GM23338 (cell line): ENCODE measurements at regions not wholly inside any gene's neighbourhood (a gene's known extent, or its start where the extent isn't known, plus 50 kb on each side); places are given as distances from the start of the nearest gene placed in this dataset.

Experiments used
- ATAC-seq: fragments of 200-7000 bp; cut with Tn5 transposase; 3 replicates; pipeline ENCODE4 v1.9.1; 2020
- DNase-seq: peaks from one replicate; pipeline ENCODE4 v3.0.0-alpha.2; 2015; ENCODE audit warnings: low spot score
- H2AFZ ChIP-seq: fragments of 200-600 bp; sonication (generic); 2 replicates; pipeline ENCODE4 v1.8.0; 2016; ENCODE audit warnings: antibody characterized with exemption, mild to moderate bottlenecking, moderate library complexity
- H3F3A ChIP-seq: fragments of 200-600 bp; sonication (generic); replicated peaks from 2 replicates; pipeline ENCODE4 v1.8.0; 2017; ENCODE audit warnings: antibody characterized with exemption, mixed run types, low read depth
- H3K27ac ChIP-seq: fragments of 200-600 bp; sonication (generic); 2 replicates; pipeline ENCODE4 v1.6.1; 2016; ENCODE audit warnings: low read depth
- H3K27me3 ChIP-seq: fragments of 200-600 bp; sonication (generic); 2 replicates; pipeline ENCODE4 v1.8.0; 2016; ENCODE audit warnings: mild to moderate bottlenecking, mixed run types, moderate library complexity; ENCODE audit not compliant: insufficient read depth
- H3K36me3 ChIP-seq: fragments of 200-600 bp; sonication (generic); 2 replicates; pipeline ENCODE4 v1.8.0; 2016; ENCODE audit warnings: mild to moderate bottlenecking; ENCODE audit not compliant: insufficient read depth
- H3K4me1 ChIP-seq: fragments of 200-600 bp; sonication (generic); 2 replicates; pipeline ENCODE4 v1.8.0; 2016; ENCODE audit warnings: mild to moderate bottlenecking, moderate library complexity; ENCODE audit not compliant: insufficient read depth
- H3K4me2 ChIP-seq: fragments of 200-600 bp; sonication (generic); 2 replicates; pipeline ENCODE4 v1.7.1; 2017; ENCODE audit warnings: mixed run types
- H3K4me3 ChIP-seq: fragments of 200-600 bp; sonication (generic); 2 replicates; pipeline ENCODE4 v1.6.1; 2016; ENCODE audit warnings: mixed run types
- H3K79me2 ChIP-seq: fragments of 200-600 bp; sonication (generic); replicated peaks from 2 replicates; pipeline ENCODE4 v1.8.0; 2017; ENCODE audit warnings: mild to moderate bottlenecking; ENCODE audit not compliant: insufficient read depth
- H3K9me2 ChIP-seq: fragments of 200-600 bp; sonication (generic); 2 replicates; pipeline ENCODE4 v1.8.0; 2017; ENCODE audit not compliant: insufficient read depth
- H4K20me1 ChIP-seq: fragments of 200-600 bp; sonication (generic); replicated peaks from 2 replicates; pipeline ENCODE4 v1.8.0; 2017; ENCODE audit warnings: mild to moderate bottlenecking; ENCODE audit not compliant: insufficient read depth
- H3K27ac Mint-ChIP-seq: 2 replicates; pipeline ENCODE4 v1.8.0; 2020; ENCODE audit warnings: inconsistent platforms, mild to moderate bottlenecking, moderate library complexity, mixed read lengths
- H3K27me3 Mint-ChIP-seq: 3 replicates; pipeline ENCODE4 v1.8.0; 2022; ENCODE audit warnings: low read depth, mild to moderate bottlenecking, moderate library complexity, mixed read lengths, inconsistent platforms; ENCODE audit not compliant: insufficient read depth, poor library complexity
- H3K36me3 Mint-ChIP-seq: 3 replicates; pipeline ENCODE4 v1.8.0; 2021; ENCODE audit warnings: low read depth, mild to moderate bottlenecking, inconsistent platforms, moderate library complexity, mixed read lengths
- H3K4me1 Mint-ChIP-seq: 3 replicates; pipeline ENCODE4 v1.8.0; 2020; ENCODE audit warnings: mild to moderate bottlenecking, inconsistent platforms, mixed read lengths
- H3K4me3 Mint-ChIP-seq: 3 replicates; pipeline ENCODE4 v1.8.0; 2021; ENCODE audit warnings: moderate library complexity, mild to moderate bottlenecking, inconsistent platforms, mixed read lengths
- H3K9me3 Mint-ChIP-seq: 3 replicates; pipeline ENCODE4 v1.8.0; 2020; ENCODE audit warnings: moderate library complexity, mild to moderate bottlenecking, inconsistent platforms, mixed read lengths
- CREB1 ChIP-seq: fragments of 250-450 bp; sonication (Bioruptor Pico); IDR thresholded peaks from 2 replicates; pipeline ENCODE4 v1.5.0; 2020; ENCODE audit warnings: low read depth, mild to moderate bottlenecking, moderate library complexity
- CTCF ChIP-seq, 2 experiments: fragments of 200-600 bp in 1 of 2; sonication (generic) in 1 of 2; conservative IDR thresholded peaks; 2 replicates each; pipeline versions ENCODE4 v1.5.1 to v1.6.1; 2016 to 2017; ENCODE audit warnings: antibody characterized with exemption in 2 of 2, low read depth in 2 of 2, mild to moderate bottlenecking in 2 of 2, moderate library complexity in 1 of 2
- EZH2 ChIP-seq: fragments of 200-600 bp; sonication (generic); IDR thresholded peaks from one replicate; pipeline ENCODE4 v1.8.0; 2017; ENCODE audit warnings: antibody characterized with exemption, mild to moderate bottlenecking, low read depth; ENCODE audit not compliant: unreplicated experiment
- EZH2phosphoT487 ChIP-seq: fragments of 200-600 bp; sonication (generic); IDR thresholded peaks from one replicate; pipeline ENCODE4 v1.8.1; 2018; ENCODE audit warnings: antibody characterized with exemption; ENCODE audit not compliant: unreplicated experiment
- JUNB ChIP-seq: IDR thresholded peaks from one replicate; pipeline ENCODE4 v1.6.1; 2016; ENCODE audit warnings: antibody characterized with exemption; ENCODE audit not compliant: unreplicated experiment
- NANOG ChIP-seq: IDR thresholded peaks from 2 replicates; pipeline ENCODE4 v1.6.1; 2016; ENCODE audit warnings: antibody characterized with exemption, borderline replicate concordance
- POLR2AphosphoS5 ChIP-seq: IDR thresholded peaks from 2 replicates; pipeline ENCODE4 v1.6.1; 2016; ENCODE audit warnings: antibody characterized with exemption, low read depth
- REST ChIP-seq: IDR thresholded peaks from one replicate; pipeline ENCODE4 v1.6.1; 2018; ENCODE audit warnings: antibody characterized with exemption; ENCODE audit not compliant: unreplicated experiment
- ZNF114 ChIP-seq: fragments of 250-450 bp; sonication (Bioruptor Pico); IDR thresholded peaks from 2 replicates; pipeline ENCODE4 v1.5.0; 2020; ENCODE audit warnings: mild to moderate bottlenecking, moderate library complexity
- ZNF331 ChIP-seq: fragments of 250-450 bp; sonication (Bioruptor Pico); IDR thresholded peaks from 2 replicates; pipeline ENCODE4 v1.5.0; 2020; ENCODE audit warnings: low read depth, mild to moderate bottlenecking, moderate library complexity
- ZNF462 ChIP-seq: fragments of 250-450 bp; sonication (Bioruptor Pico); IDR thresholded peaks from 2 replicates; pipeline ENCODE4 v1.5.0; 2020; ENCODE audit warnings: mild to moderate bottlenecking, moderate library complexity

- DNase-seq (no peak), ATAC-seq (no peak)
- Histone ChIP-seq H4K20me1 (no peaks in the 10 kb centered on the region), H3K4me2 (no peak overlapping the region), H3K4me1 (peaks cover 3% of the 10 kb centered on the region; the same call in 1 of the 2 replicates), H2AFZ (no peak overlapping the region), H3K79me2 (no peaks in the 10 kb centered on the region), H3K4me3 (no peak overlapping the region), H3F3A (no peaks in the 10 kb centered on the region), H3K27ac (no peak overlapping the region), H3K27me3 (no peaks in the 10 kb centered on the region), H3K36me3 (no peaks in the 10 kb centered on the region), H3K9me2 (no peaks in the 10 kb centered on the region)
- Mint-ChIP-seq H3K36me3 (no peaks in the 10 kb centered on the region), H3K4me1 (peaks cover 7% of the 10 kb centered on the region; the same call in 2 of the 3 replicates), H3K27ac (no peak overlapping the region), H3K4me3 (no peak overlapping the region), H3K27me3 (no peaks in the 10 kb centered on the region), H3K9me3 (no peaks in the 10 kb centered on the region)
- TF ChIP-seq EZH2 = no peak
- no peak for TF ChIP-seq POLR2AphosphoS5
- TF ChIP-seq CTCF (conservative IDR thresholded peaks at IDR 0.05; ENCODE audit: low read depth in 2 of 2) = no peak
- no peak for TF ChIP-seq EZH2phosphoT487
- no peak for TF ChIP-seq ZNF331
- TF ChIP-seq NANOG = no peak
- TF ChIP-seq ZNF114 (CRISPR knock-in tag) = no peak
Measured at GRCh38 chr2:198479065-198479464, 674.7 kb downstream of the PLCL1 start.

- H3K36me3 ChIP-seq = no peaks in the 10 kb centered on the region
- no peaks in the 10 kb centered on the region for H3K36me3 Mint-ChIP-seq
- no peaks in the 10 kb centered on the region for H4K20me1 ChIP-seq
- DNase-seq (no peak), ATAC-seq (no peak)
- no peaks in the 10 kb centered on the region for H3K79me2 ChIP-seq
- no peak overlapping the region for H3K4me3 Mint-ChIP-seq
- no peak overlapping the region for H3K4me2 ChIP-seq
- H3K9me2 ChIP-seq = no peaks in the 10 kb centered on the region
- no peak overlapping the region for H3K27ac ChIP-seq
- no peak overlapping the region for H2AFZ ChIP-seq
- no peak overlapping the region for H3K4me3 ChIP-seq
- peaks cover 7% of the 10 kb centered on the region; the same call in 2 of the 3 replicates for H3K4me1 Mint-ChIP-seq
- peaks cover 3% of the 10 kb centered on the region; the same call in 1 of the 2 replicates for H3K4me1 ChIP-seq
- no peaks in the 10 kb centered on the region for H3K27me3 Mint-ChIP-seq
- no peaks in the 10 kb centered on the region for H3F3A ChIP-seq
- H3K9me3 Mint-ChIP-seq = no peaks in the 10 kb centered on the region
- H3K27me3 ChIP-seq = no peaks in the 10 kb centered on the region
- H3K27ac Mint-ChIP-seq = no peak overlapping the region
- no peak for TF ChIP-seq POLR2AphosphoS5
- TF ChIP-seq CREB1 (CRISPR knock-in tag) = no peak
- no peak for TF ChIP-seq ZNF462 (CRISPR knock-in tag)
- TF ChIP-seq EZH2phosphoT487 = no peak
- no peak for TF ChIP-seq ZNF331
- no peak for TF ChIP-seq JUNB
- no peak for TF ChIP-seq REST
Measured at GRCh38 chr2:198478361-198478760, 674.0 kb downstream of the PLCL1 start.
